ENCODE measurements at regions not wholly inside any gene's neighbourhood (a gene's known extent, or its start where the extent isn't known, plus 50 kb on each side); places are given as distances from the start of the nearest gene placed in this dataset.

GRCh38 chr12:13628067-13628466 is 353.3 kb downstream of the GRIN2B start:
- 10% methylated on average over 1 of the region's 1 CpG for WGBS (ENCODE audit: low lambda C conversion rate)
- no peaks in the 10 kb centered on the region for H3K36me3 ChIP-seq (replicated peaks in 1 of 2; ENCODE audit: control insufficient read depth in 1 of 2, insufficient read depth in 2 of 2, low read length in 1 of 2)
- DNase-seq: no peak
- CTCF ChIA-PET: no interaction called here
- H3K9ac ChIP-seq: no peak overlapping the region
- H3K4me1 ChIP-seq (ENCODE audit: control insufficient read depth in 1 of 2, insufficient read depth in 2 of 2, low read depth in 1 of 2, low read length in 1 of 2): no peaks in the 10 kb centered on the region
- POLR2A ChIA-PET: no interaction called here
- no peaks in the 10 kb centered on the region for H3K79me2 ChIP-seq (ENCODE audit: insufficient read depth)
- no peaks in the 10 kb centered on the region for H3K27me3 ChIP-seq (ENCODE audit: insufficient read depth)
- no peak overlapping the region for H3K4me3 ChIP-seq (ENCODE audit: low read depth in 2 of 2, low read length in 1 of 2)
- H3K27ac ChIP-seq (ENCODE audit: low read depth in 2 of 2, low read length in 1 of 2): no peak overlapping the region
- TF ChIP-seq ELF1 (IDR thresholded peaks at IDR 0.05): no peak
- no peak for TF ChIP-seq PBX3 (IDR thresholded peaks at IDR 0.05)
- TF ChIP-seq NFIC (IDR thresholded peaks at IDR 0.05; ENCODE audit: borderline replicate concordance): no peak
- TF ChIP-seq FOXM1 (IDR thresholded peaks at IDR 0.05; ENCODE audit: low read depth): no peak
- no peak for TF ChIP-seq TAF1 (IDR thresholded peaks at IDR 0.05; ENCODE audit: borderline replicate concordance, low read depth, low read length)
- no peak for TF ChIP-seq RAD21 (IDR thresholded peaks at IDR 0.05; ENCODE audit: low read length)
- no peak for TF ChIP-seq POLR2AphosphoS5 (IDR thresholded peaks at IDR 0.05; ENCODE audit: low read depth, low read length)
- no peak for TF ChIP-seq MAX (IDR thresholded peaks at IDR 0.05; ENCODE audit: low read depth)
- no peak for TF ChIP-seq TEAD4 (IDR thresholded peaks at IDR 0.05; ENCODE audit: borderline replicate concordance, insufficient read depth)
- TF ChIP-seq RXRA (IDR thresholded peaks at IDR 0.05; ENCODE audit: borderline replicate concordance, low read depth): no peak
- TF ChIP-seq FOXJ3 (CRISPR knock-in tag; IDR thresholded peaks at IDR 0.05): no peak
- TF ChIP-seq USF2 (IDR thresholded peaks at IDR 0.05; ENCODE audit: borderline replicate concordance, low read depth, low read length): no peak
- no peak for TF ChIP-seq FOSL2 (IDR thresholded peaks at IDR 0.05; ENCODE audit: borderline replicate concordance, low read depth)
- no peak for TF ChIP-seq GABPA (IDR thresholded peaks at IDR 0.05; ENCODE audit: low read depth)
- TF ChIP-seq GATA2 (CRISPR knock-in tag; IDR thresholded peaks at IDR 0.05): no peak
- TF ChIP-seq TCF12 (IDR thresholded peaks at IDR 0.05): no peak
- TF ChIP-seq NRF1 (IDR thresholded peaks at IDR 0.05; ENCODE audit: low read depth, low read length): no peak
- TF ChIP-seq MXI1 (IDR thresholded peaks at IDR 0.05; ENCODE audit: low read depth, low read length): no peak
- H2AFZ ChIP-seq (ENCODE audit: low read depth): no peak overlapping the region
- H3K9me2 ChIP-seq: no peaks in the 10 kb centered on the region
- H4K20me1 ChIP-seq (ENCODE audit: insufficient read depth): no peaks in the 10 kb centered on the region
- no peaks in the 10 kb centered on the region for H3F3A ChIP-seq (replicated peaks; ENCODE audit: insufficient read depth)
- no peak overlapping the region for H3K4me2 ChIP-seq
- no peaks in the 10 kb centered on the region for H3K9me3 ChIP-seq

- Histone ChIP-seq H3K9me2 (no peaks in the 10 kb centered on the region), H3K27me3 (ENCODE audit: insufficient read depth) (no peaks in the 10 kb centered on the region), H3K79me2 (ENCODE audit: insufficient read depth) (no peaks in the 10 kb centered on the region), H3K9ac (no peak overlapping the region), H3K36me3 (replicated peaks in 1 of 2; ENCODE audit: control insufficient read depth in 1 of 2, insufficient read depth in 2 of 2, low read length in 1 of 2) (no peaks in the 10 kb centered on the region), H4K20me1 (ENCODE audit: insufficient read depth) (no peaks in the 10 kb centered on the region), H3K27ac (ENCODE audit: low read depth in 2 of 2, low read length in 1 of 2) (no peak overlapping the region), H3K4me2 (no peak overlapping the region), H3F3A (replicated peaks; ENCODE audit: insufficient read depth) (no peaks in the 10 kb centered on the region), H3K4me1 (ENCODE audit: control insufficient read depth in 1 of 2, insufficient read depth in 2 of 2, low read depth in 1 of 2, low read length in 1 of 2) (no peaks in the 10 kb centered on the region), H3K4me3 (ENCODE audit: low read depth in 2 of 2, low read length in 1 of 2) (no peak overlapping the region), H3K9me3 (no peaks in the 10 kb centered on the region), H2AFZ (ENCODE audit: low read depth) (no peak overlapping the region)
- POLR2A ChIA-PET: no interaction called here
- WGBS (ENCODE audit: low lambda C conversion rate): 4% methylated on average over 2 of the region's 3 CpGs
- CTCF ChIA-PET: interaction anchor here (0.6 kb wide), 1 partner anchor 156 kb away, joined by 3 read pairs; no protein-coding TSS in a partner anchor
- DNase-seq: no peak
- TF ChIP-seq MAX (IDR thresholded peaks at IDR 0.05; ENCODE audit: low read depth) (no peak), TEAD4 (IDR thresholded peaks at IDR 0.05; ENCODE audit: borderline replicate concordance, insufficient read depth) (no peak), SMC3 (IDR thresholded peaks at IDR 0.05; ENCODE audit: low read depth, low read length) (no peak), MXI1 (IDR thresholded peaks at IDR 0.05; ENCODE audit: low read depth, low read length) (no peak), NFIC (IDR thresholded peaks at IDR 0.05; ENCODE audit: borderline replicate concordance) (no peak), TCF12 (IDR thresholded peaks at IDR 0.05) (no peak), GABPA (IDR thresholded peaks at IDR 0.05; ENCODE audit: low read depth) (no peak), REST (IDR thresholded peaks at IDR 0.05; ENCODE audit: low read depth, low read length) (no peak), USF1 (IDR thresholded peaks at IDR 0.05; ENCODE audit: borderline replicate concordance, low read depth) (no peak), IRF3 (IDR thresholded peaks at IDR 0.05; ENCODE audit: low read depth, low read length) (no peak)
Observed at GRCh38 chr12:13627536-13627935, 353.9 kb downstream of the GRIN2B start.

Measured in SK-N-SH (cell line).